Nephron (organoid): ENCODE measurements at regions not wholly inside any gene's neighbourhood (a gene's known extent, or its start where the extent isn't known, plus 50 kb on each side); places are given as distances from the start of the nearest gene placed in this dataset.
A peak's percentile ranks its signal among the peaks of the same experiment; 100 is the strongest.

Source experiments
- H3K27ac Mint-ChIP-seq, 3 experiments: 2 replicates each; pipeline ENCODE4 v1.8.0; 2020; ENCODE audit warnings: mixed read lengths in 3 of 3, mild to moderate bottlenecking in 2 of 3, moderate library complexity in 1 of 3
- H3K27me3 Mint-ChIP-seq: 2 replicates; pipeline ENCODE4 v1.8.0; 2021; ENCODE audit warnings: low read depth, mild to moderate bottlenecking, moderate library complexity, mixed read lengths
- H3K36me3 Mint-ChIP-seq: 2 replicates; pipeline ENCODE4 v1.8.0; 2020; ENCODE audit warnings: low read depth, mixed read lengths
- H3K4me1 Mint-ChIP-seq: 2 replicates; pipeline ENCODE4 v1.8.0; 2020; ENCODE audit warnings: mixed read lengths
- H3K4me3 Mint-ChIP-seq, 3 experiments: 2 replicates each; pipeline ENCODE4 v1.8.0; 2020; ENCODE audit warnings: mild to moderate bottlenecking in 3 of 3, mixed read lengths in 3 of 3, moderate library complexity in 2 of 3
- H3K9me3 Mint-ChIP-seq: 2 replicates; pipeline ENCODE4 v1.8.0; 2020; ENCODE audit warnings: mixed read lengths
- TF ChIP-seq, protein P1 (sequence below), 3 experiments: fragments of 200-600 bp; sonication (generic); IDR thresholded peaks; one replicate each; pipeline ENCODE4 v1.5.0; 2021; ENCODE audit warnings: antibody characterized with exemption in 3 of 3; ENCODE audit not compliant: unreplicated experiment in 3 of 3

GRCh38 chr4:55725057-55725456 lies 89.0 kb upstream of the NMU start:
- TF ChIP-seq, protein P1, sequence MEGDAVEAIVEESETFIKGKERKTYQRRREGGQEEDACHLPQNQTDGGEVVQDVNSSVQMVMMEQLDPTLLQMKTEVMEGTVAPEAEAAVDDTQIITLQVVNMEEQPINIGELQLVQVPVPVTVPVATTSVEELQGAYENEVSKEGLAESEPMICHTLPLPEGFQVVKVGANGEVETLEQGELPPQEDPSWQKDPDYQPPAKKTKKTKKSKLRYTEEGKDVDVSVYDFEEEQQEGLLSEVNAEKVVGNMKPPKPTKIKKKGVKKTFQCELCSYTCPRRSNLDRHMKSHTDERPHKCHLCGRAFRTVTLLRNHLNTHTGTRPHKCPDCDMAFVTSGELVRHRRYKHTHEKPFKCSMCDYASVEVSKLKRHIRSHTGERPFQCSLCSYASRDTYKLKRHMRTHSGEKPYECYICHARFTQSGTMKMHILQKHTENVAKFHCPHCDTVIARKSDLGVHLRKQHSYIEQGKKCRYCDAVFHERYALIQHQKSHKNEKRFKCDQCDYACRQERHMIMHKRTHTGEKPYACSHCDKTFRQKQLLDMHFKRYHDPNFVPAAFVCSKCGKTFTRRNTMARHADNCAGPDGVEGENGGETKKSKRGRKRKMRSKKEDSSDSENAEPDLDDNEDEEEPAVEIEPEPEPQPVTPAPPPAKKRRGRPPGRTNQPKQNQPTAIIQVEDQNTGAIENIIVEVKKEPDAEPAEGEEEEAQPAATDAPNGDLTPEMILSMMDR (IDR thresholded peaks at IDR 0.05; ENCODE audit: unreplicated experiment in 3 of 3) = no peak
- no peaks in the 10 kb centered on the region for H3K4me1 Mint-ChIP-seq
- peaks cover 3% of the 10 kb centered on the region for H3K9me3 Mint-ChIP-seq
- H3K27ac Mint-ChIP-seq = no peak overlapping the region
- no peaks in the 10 kb centered on the region for H3K36me3 Mint-ChIP-seq
- no peaks in the 10 kb centered on the region for H3K27me3 Mint-ChIP-seq
- no peak overlapping the region for H3K4me3 Mint-ChIP-seq

DNA sequence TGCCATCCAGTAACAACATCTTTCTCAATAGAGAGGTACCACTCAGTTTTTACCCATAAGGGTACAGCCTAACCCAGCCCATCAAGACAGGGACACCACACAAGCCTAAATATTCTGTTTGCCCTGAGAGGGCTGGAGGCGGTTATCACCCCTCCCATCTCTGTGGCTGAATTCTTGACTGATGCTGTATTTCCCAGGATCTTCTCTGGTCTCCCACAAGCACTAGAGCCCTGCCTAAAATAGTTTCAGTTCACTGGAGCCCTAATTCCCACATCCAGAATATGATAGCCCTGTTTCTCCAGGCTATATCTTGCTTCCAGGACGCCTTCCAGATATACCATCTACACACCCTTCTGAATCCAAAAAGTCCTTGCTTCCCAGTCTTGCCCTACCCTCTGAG lies 91.6 kb upstream of the NMU start:
- Mint-ChIP-seq H3K4me3 (no peak overlapping the region), H3K9me3 (peaks cover 3% of the 10 kb centered on the region), H3K27ac (no peak overlapping the region), H3K36me3 (no peaks in the 10 kb centered on the region), H3K27me3 (no peaks in the 10 kb centered on the region), H3K4me1 (no peaks in the 10 kb centered on the region)
- TF ChIP-seq, protein P1 (IDR thresholded peaks at IDR 0.05; ENCODE audit: unreplicated experiment in 3 of 3) = no peak

DNA sequence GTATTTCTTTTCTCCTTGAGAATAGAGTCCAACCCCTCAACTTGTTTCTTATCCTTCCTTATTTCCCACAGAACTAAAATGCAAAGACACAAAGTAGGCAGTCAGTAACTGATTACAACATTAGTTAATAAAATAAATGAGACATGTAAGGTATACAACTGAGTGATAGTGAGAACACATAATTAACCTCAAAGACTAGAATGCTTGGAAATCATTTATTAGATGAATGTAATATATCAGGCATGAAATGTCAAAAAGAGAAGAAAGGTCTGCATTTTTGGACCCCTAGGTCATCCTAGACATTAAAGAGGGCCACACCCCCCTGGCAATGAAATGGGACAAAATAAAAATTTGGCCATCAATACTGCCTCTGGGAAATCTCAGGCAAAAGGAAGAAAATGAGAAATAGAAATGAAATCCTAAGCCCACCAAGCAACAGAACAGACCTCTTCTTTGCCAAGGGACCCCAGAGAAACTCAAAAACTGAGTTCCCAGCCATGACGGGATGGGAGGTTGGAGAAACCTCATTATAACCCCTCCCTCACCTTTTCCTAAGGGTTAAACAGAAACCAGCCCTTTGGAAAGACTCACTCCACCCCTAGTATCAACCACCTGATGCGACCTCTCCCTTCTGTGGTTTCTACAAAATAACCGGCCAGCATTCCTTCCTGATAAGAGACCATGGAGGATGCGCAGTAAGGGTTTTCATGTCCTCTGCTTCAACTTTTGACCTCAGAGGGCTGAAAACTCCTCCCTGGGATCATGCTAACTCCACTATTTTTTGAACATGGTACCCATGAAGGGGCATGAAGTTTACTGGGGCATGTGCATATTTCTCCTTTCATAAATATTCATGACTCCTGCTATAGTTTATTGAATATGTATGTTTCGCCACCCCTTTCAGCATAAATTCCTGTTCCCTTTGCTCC lies 90.0 kb upstream of the EXOC1L start:
- Mint-ChIP-seq H3K4me3 (no peak overlapping the region), H3K36me3 (no peaks in the 10 kb centered on the region), H3K4me1 (no peaks in the 10 kb centered on the region), H3K27me3 (no peaks in the 10 kb centered on the region), H3K27ac (peak overlapping the region in 2 of 3 experiments; percentile 63 to 72), H3K9me3 (peaks cover 3% of the 10 kb centered on the region)
- TF ChIP-seq, protein P1 (IDR thresholded peaks at IDR 0.05; ENCODE audit: unreplicated experiment in 3 of 3) = no peak

GRCh38 chr4:55730280-55730931 lies 89.2 kb upstream of the EXOC1L start:
- no peaks in the 10 kb centered on the region for H3K36me3 Mint-ChIP-seq
- H3K27ac Mint-ChIP-seq = peak overlapping the region in 1 of 3 experiments; percentile 63
- no peaks in the 10 kb centered on the region for H3K27me3 Mint-ChIP-seq
- no peak overlapping the region for H3K4me3 Mint-ChIP-seq
- H3K9me3 Mint-ChIP-seq = peaks cover 3% of the 10 kb centered on the region
- no peaks in the 10 kb centered on the region for H3K4me1 Mint-ChIP-seq
- TF ChIP-seq, protein P1 (IDR thresholded peaks at IDR 0.05; ENCODE audit: unreplicated experiment in 3 of 3) = no peak

- H3K4me3 Mint-ChIP-seq = no peak overlapping the region
- H3K36me3 Mint-ChIP-seq = no peaks in the 10 kb centered on the region
- H3K9me3 Mint-ChIP-seq = peaks cover 3% of the 10 kb centered on the region
- no peaks in the 10 kb centered on the region for H3K4me1 Mint-ChIP-seq
- no peaks in the 10 kb centered on the region for H3K27me3 Mint-ChIP-seq
- H3K27ac Mint-ChIP-seq = no peak overlapping the region
- TF ChIP-seq, protein P1 (IDR thresholded peaks at IDR 0.05; ENCODE audit: unreplicated experiment in 3 of 3) = no peak
Measured at GRCh38 chr4:55731959-55732358, 87.6 kb upstream of the EXOC1L start.
